ENCODE measurements at regions not wholly inside any gene's neighbourhood (a gene's known extent, or its start where the extent isn't known, plus 50 kb on each side); places are given as distances from the start of the nearest gene placed in this dataset.

- TF ChIP-seq TARDBP (IDR thresholded peaks at IDR 0.05) (no peak), NFRKB (IDR thresholded peaks at IDR 0.05) (no peak), BHLHE40 (IDR thresholded peaks at IDR 0.05; ENCODE audit: borderline replicate concordance) (no peak), L3MBTL2 (conservative IDR thresholded peaks at IDR 0.05) (no peak), FOXM1 (IDR thresholded peaks at IDR 0.05; ENCODE audit: borderline replicate concordance) (no peak), FOXK2 (IDR thresholded peaks at IDR 0.05) (no peak), LEF1 (IDR thresholded peaks at IDR 0.05; ENCODE audit: borderline replicate concordance) (no peak)
- no peak for DNase-seq (ENCODE audit: extremely low spot score)
- ChIA-PET CTCF (no interaction called here), POLR2A (no interaction called here)
Measured at GRCh38 chr3:88318067-88318466, 168.3 kb downstream of the C3orf38 start.

DNA sequence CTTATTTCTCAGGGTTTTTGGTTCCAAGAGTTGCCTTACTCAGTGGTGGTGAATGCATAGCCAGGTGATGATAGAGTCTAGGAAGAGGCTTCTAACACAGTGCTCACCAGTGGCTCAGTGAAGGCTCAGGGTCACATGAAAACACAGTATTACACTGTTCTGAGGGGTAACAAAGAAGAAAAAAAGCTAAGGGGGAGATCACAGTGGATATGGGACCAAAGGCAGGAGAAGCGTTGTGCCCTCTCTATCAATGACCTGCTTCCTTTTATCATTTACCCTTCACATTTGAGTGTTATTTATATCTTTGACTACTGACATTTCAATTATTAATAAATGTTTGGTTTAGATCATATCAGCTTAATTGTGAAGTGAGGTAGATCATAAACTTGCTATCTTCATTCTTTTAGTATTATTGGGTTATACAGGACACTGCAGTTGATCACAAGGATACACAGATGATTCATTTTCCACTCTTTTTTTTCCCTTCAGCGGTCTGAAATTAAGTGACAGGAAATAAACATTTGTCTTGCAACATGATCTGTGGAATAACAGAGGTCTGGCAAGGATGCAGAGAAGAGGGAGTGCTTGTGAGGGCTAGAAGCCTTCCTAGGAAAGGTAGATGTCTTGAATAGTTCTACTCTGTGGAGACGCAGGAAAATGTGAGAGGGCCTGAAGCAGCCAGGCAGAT, 171.7 kb downstream of the C3orf38 start:
- ChIA-PET CTCF (interaction anchor here (0.6 kb wide), 1 partner anchor 214 kb away, joined by 4 read pairs; no protein-coding TSS in a partner anchor), POLR2A (no interaction called here)
- no peak for DNase-seq (ENCODE audit: extremely low spot score)
- TF ChIP-seq LEF1 (IDR thresholded peaks at IDR 0.05; ENCODE audit: borderline replicate concordance) (no peak), ZNF384 (IDR thresholded peaks at IDR 0.05) (no peak), FOXM1 (IDR thresholded peaks at IDR 0.05; ENCODE audit: borderline replicate concordance) (no peak), CTBP1 (IDR thresholded peaks at IDR 0.05; ENCODE audit: borderline replicate concordance) (no peak), NFRKB (IDR thresholded peaks at IDR 0.05) (no peak), HDGF (IDR thresholded peaks at IDR 0.05; ENCODE audit: borderline replicate concordance) (no peak), SP1 (IDR thresholded peaks at IDR 0.05) (no peak), FOXA1 (IDR thresholded peaks at IDR 0.05) (no peak), FOXK2 (IDR thresholded peaks at IDR 0.05) (no peak), ARNT (IDR thresholded peaks at IDR 0.05) (no peak), PKNOX1 (IDR thresholded peaks at IDR 0.05) (no peak), L3MBTL2 (conservative IDR thresholded peaks at IDR 0.05) (no peak), TARDBP (IDR thresholded peaks at IDR 0.05) (no peak), SUZ12 (IDR thresholded peaks at IDR 0.05) (no peak), ELF4 (IDR thresholded peaks at IDR 0.05) (no peak), BHLHE40 (IDR thresholded peaks at IDR 0.05; ENCODE audit: borderline replicate concordance) (no peak)

DNA sequence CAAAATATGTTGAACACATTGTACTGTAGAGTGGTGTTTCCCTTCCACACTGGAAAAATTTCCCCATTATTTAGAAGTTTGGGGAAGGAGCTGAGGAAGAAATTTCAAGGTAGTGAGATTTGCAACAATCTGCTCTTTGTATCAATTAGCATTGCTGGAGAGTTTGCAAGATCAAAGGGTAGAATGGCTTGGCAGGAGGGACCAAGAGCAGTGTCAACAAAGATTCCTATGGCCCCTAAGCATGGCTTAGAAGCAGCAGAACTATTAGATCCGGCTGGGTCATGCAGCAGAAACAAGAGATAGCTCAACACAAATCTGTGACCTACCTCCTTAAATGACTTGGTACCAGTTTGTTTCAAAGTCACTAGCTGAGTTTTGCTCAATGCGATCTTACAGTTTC, 175.0 kb downstream of the C3orf38 start:
- DNase-seq (ENCODE audit: extremely low spot score), result no peak
- ChIA-PET POLR2A (no interaction called here), CTCF (interaction anchor here (0.7 kb wide), 1 partner anchor 1615 kb away, joined by 5 read pairs; no protein-coding TSS in a partner anchor)
- TF ChIP-seq ZNF384 (IDR thresholded peaks at IDR 0.05) (no peak), ELF4 (IDR thresholded peaks at IDR 0.05) (no peak), HDGF (IDR thresholded peaks at IDR 0.05; ENCODE audit: borderline replicate concordance) (no peak)

- DNase-seq (ENCODE audit: extremely low spot score), result no peak
- CTCF ChIA-PET, result no interaction called here
- POLR2A ChIA-PET, result no interaction called here
Measured at GRCh38 chr3:88334187-88334868, 184.6 kb downstream of the C3orf38 start.

GRCh38 chr3:88336894-88337293, 187.1 kb downstream of the C3orf38 start:
- DNase-seq (ENCODE audit: extremely low spot score), result no peak
- ChIA-PET CTCF (no interaction called here), POLR2A (no interaction called here)
- no peak for TF ChIP-seq L3MBTL2 (conservative IDR thresholded peaks at IDR 0.05)
- no peak for TF ChIP-seq ZNF384 (IDR thresholded peaks at IDR 0.05)
- TF ChIP-seq TARDBP (IDR thresholded peaks at IDR 0.05), result no peak
- no peak for TF ChIP-seq FOXM1 (IDR thresholded peaks at IDR 0.05; ENCODE audit: borderline replicate concordance)
- no peak for TF ChIP-seq ELF4 (IDR thresholded peaks at IDR 0.05)
- TF ChIP-seq HDGF (IDR thresholded peaks at IDR 0.05; ENCODE audit: borderline replicate concordance), result no peak
- TF ChIP-seq LEF1 (IDR thresholded peaks at IDR 0.05; ENCODE audit: borderline replicate concordance), result no peak

More at GRCh38 chr3:88334187-88334868, 184.6 kb downstream of the C3orf38 start:
- no peak for TF ChIP-seq PKNOX1 (IDR thresholded peaks at IDR 0.05)
- TF ChIP-seq BHLHE40 (IDR thresholded peaks at IDR 0.05; ENCODE audit: borderline replicate concordance), result no peak
- no peak for TF ChIP-seq FOXA1 (IDR thresholded peaks at IDR 0.05)
- no peak for TF ChIP-seq CTBP1 (IDR thresholded peaks at IDR 0.05; ENCODE audit: borderline replicate concordance)
- TF ChIP-seq NFRKB (IDR thresholded peaks at IDR 0.05), result no peak
- TF ChIP-seq ARNT (IDR thresholded peaks at IDR 0.05), result no peak
- no peak for TF ChIP-seq ZNF384 (IDR thresholded peaks at IDR 0.05)
- TF ChIP-seq L3MBTL2 (conservative IDR thresholded peaks at IDR 0.05), result no peak
- no peak for TF ChIP-seq TARDBP (IDR thresholded peaks at IDR 0.05)
- no peak for TF ChIP-seq SUZ12 (IDR thresholded peaks at IDR 0.05)
- TF ChIP-seq FOXM1 (IDR thresholded peaks at IDR 0.05; ENCODE audit: borderline replicate concordance), result no peak
- TF ChIP-seq FOXK2 (IDR thresholded peaks at IDR 0.05), result no peak
- TF ChIP-seq HDGF (IDR thresholded peaks at IDR 0.05; ENCODE audit: borderline replicate concordance), result no peak
- TF ChIP-seq SP1 (IDR thresholded peaks at IDR 0.05), result no peak
- no peak for TF ChIP-seq ELF4 (IDR thresholded peaks at IDR 0.05)
- TF ChIP-seq LEF1 (IDR thresholded peaks at IDR 0.05; ENCODE audit: borderline replicate concordance), result no peak

- CTCF ChIA-PET, result no interaction called here
- POLR2A ChIA-PET, result no interaction called here
- TF ChIP-seq BHLHE40 (IDR thresholded peaks at IDR 0.05; ENCODE audit: borderline replicate concordance) (no peak), SP1 (IDR thresholded peaks at IDR 0.05) (no peak), L3MBTL2 (conservative IDR thresholded peaks at IDR 0.05) (no peak), FOXA1 (IDR thresholded peaks at IDR 0.05) (no peak), ZNF384 (IDR thresholded peaks at IDR 0.05) (no peak), LEF1 (IDR thresholded peaks at IDR 0.05; ENCODE audit: borderline replicate concordance) (no peak), HDGF (IDR thresholded peaks at IDR 0.05; ENCODE audit: borderline replicate concordance) (no peak), NFRKB (IDR thresholded peaks at IDR 0.05) (no peak), TARDBP (IDR thresholded peaks at IDR 0.05) (no peak), ELF4 (IDR thresholded peaks at IDR 0.05) (no peak), CTBP1 (IDR thresholded peaks at IDR 0.05; ENCODE audit: borderline replicate concordance) (no peak), FOXM1 (IDR thresholded peaks at IDR 0.05; ENCODE audit: borderline replicate concordance) (no peak), SUZ12 (IDR thresholded peaks at IDR 0.05) (no peak), ARNT (IDR thresholded peaks at IDR 0.05) (no peak), PKNOX1 (IDR thresholded peaks at IDR 0.05) (no peak)
- DNase-seq (ENCODE audit: extremely low spot score), result no peak
Measured at GRCh38 chr3:88343264-88343663, 193.5 kb downstream of the C3orf38 start.

Data from HEK293T (cell line).